GM21529 (cell line): ENCODE measurements at regions not wholly inside any gene's neighbourhood (a gene's known extent, or its start where the extent isn't known, plus 50 kb on each side); places are given as distances from the start of the nearest gene placed in this dataset.
"Not testable (repeated sequence)": the region's sequence is repeated elsewhere in the genome, so short reads cannot be mapped to it uniquely, and the experiment has no call there.

Experiments
- ATAC-seq: cut with Tn5 transposase; IDR thresholded peaks from one replicate; pipeline ENCODE4 v1.9.1; 2021; ENCODE audit not compliant: unreplicated experiment

DNA sequence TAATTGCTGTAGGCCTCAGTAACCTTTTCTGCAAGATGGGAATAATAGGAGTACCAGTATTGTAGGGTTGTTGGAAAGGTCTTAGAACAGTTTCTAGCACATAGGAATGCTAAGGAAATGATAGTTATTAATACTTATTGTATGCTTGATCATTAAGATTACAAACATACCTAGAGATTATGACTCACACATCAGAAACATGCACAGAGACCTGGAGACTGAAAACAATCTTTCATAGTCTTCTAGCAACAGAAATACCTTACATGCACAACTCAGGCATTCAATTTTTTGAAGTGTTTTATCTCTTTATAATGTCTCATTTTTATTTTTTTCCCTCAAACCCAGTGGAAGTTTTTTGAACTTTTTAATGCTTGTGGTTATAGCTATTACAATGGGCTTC, 104.4 kb upstream of the ZBTB20 start:
- ATAC-seq = no peak

GRCh38 chr3:115252679-115253078, 105.6 kb upstream of the ZBTB20 start:
- no peak for ATAC-seq

DNA sequence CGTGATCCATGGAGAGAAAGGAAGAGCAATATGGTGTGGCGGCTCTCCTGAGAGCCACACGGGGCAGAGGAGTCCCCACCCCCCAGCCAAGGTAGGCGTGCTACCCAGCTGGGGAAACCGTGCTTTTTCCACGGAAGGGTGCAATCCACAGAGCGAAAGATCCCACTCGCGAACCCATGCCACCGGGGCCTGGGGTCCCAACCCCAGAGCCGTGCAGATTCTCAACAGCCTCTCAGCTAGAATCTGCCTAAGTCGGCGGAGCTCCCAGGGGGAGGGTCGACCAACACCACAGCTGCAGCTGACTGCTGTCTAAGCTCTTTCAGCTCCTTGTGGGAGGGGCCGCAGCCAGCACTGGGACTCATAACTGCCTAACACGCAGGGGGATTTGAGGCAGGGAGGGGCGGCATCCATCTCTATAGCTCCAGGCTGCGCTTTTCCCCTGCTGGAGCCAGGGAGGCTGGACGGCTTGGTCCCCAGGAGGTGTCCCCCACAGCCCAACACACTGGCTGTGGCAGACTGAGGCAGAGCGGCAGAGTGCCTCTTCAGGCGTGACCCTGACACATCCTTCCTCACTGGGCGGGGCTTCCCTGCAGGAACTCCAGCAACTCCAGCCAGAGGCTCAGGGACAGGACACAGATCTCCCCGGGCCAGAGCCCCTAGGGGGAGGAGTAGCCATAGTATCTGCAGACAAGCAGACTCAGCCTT, 107.6 kb upstream of the ZBTB20 start:
- no peak for ATAC-seq

GRCh38 chr3:115255197-115255585, 108.1 kb upstream of the ZBTB20 start:
- no peak for ATAC-seq

DNA sequence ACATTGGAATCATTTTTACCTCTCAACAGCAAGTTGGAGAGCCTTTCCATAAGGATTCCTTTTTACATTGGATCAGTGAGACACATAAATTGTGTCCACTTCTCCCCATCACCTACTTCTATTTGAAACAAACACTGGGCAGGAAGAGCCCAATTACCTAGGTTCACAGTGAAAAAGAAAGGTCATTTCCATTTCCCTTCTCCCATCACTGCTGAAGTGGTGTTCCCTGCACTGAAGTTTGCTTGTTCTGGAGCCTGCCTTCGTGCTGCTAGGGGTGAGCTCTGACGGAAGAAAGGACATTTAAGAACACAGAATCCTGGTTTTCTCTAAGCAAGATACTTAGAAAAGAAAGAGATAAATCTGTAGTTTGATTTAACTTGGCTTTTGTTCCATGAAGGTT, 123.8 kb upstream of the ZBTB20 start:
- no peak for ATAC-seq

- ATAC-seq = no peak
Measured at GRCh38 chr3:115272036-115272824, 125.1 kb upstream of the ZBTB20 start.

GRCh38 chr3:115275896-115276295, 128.8 kb upstream of the ZBTB20 start:
- no peak for ATAC-seq

GRCh38 chr3:115279939-115280338, 132.9 kb upstream of the ZBTB20 start:
- no peak for ATAC-seq

DNA sequence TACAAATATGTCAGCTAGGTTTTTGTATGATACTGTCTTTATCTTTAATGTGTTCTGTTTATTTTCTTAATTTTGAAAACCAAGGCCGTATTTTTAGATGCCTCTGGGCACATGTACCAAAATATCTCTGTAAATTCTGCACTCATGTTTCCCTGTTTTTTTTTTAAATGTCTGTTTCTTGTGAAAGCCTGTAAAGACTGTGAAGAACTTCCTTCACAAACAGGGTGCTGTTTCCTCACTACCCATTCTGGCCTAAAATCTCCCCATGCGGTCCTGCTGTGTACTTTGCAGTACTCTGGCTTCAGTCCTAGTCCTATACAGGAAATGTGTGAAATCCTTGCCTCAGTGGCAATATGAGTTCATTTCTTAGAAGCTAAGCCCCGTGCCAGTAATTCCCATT, 133.4 kb upstream of the ZBTB20 start:
- no peak for ATAC-seq

GRCh38 chr3:115281697-115282675, 134.9 kb upstream of the ZBTB20 start:
- ATAC-seq = no peak

- ATAC-seq = no peak
Measured at GRCh38 chr3:115284980-115285379, 137.9 kb upstream of the ZBTB20 start.

DNA sequence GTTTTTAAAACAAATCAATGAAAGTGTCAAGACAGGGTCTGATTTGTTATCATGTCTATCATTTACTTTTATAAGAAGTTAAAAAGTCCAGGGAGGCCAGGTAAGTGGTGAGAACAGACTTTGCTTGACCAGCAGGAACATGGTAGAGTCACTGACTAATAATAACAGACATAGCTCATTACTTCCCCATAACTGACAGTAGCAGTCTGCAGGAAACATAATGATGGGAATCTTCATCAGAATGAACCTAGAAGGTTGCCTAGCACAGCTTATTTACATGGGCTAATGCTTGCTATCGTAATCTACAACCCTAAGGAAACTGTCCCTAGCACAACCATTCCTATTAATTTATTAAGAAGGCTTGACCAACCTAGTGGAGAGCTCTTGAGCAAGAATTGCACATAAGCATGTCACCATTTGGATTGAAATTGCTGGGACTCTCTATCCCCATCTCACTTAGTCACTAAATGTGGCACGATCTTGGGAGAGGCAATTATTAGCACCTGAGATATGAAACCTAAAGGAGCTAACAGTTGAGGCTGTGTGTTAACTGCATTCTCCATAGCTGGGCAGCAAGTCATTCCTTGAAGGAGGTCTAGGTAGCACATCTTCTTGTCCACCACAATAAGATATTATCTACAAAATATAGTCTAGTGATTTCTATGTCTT, 139.6 kb upstream of the ZBTB20 start:
- no peak for ATAC-seq

GRCh38 chr3:115287198-115287597, 140.1 kb upstream of the ZBTB20 start:
- ATAC-seq = no peak

DNA sequence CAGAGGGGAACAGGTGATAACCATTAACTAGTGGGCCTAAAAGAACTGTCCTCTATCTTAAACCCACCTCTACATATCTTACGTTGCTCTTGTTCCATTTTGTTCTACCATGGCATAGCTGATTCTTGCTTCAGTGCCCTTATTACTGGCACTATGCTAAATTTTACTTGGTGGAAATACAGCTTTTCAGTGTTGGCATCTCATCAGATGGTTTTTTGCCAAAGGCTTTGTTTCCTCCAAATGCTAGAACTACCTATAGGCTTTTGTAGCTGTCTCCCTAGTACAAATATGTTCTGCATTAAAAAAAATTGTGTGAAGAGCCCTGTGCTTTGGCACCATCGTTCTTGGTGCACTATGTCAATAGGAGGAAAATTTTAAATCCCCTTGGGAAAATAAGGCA, 145.0 kb upstream of the ZBTB20 start:
- no peak for ATAC-seq

GRCh38 chr3:115292677-115293165, 145.6 kb upstream of the ZBTB20 start:
- no peak for ATAC-seq

- no peak for ATAC-seq
Measured at GRCh38 chr3:115293321-115293720, 146.2 kb upstream of the ZBTB20 start.

GRCh38 chr3:115301364-115301860, 154.3 kb upstream of the ZBTB20 start:
- ATAC-seq = no peak

DNA sequence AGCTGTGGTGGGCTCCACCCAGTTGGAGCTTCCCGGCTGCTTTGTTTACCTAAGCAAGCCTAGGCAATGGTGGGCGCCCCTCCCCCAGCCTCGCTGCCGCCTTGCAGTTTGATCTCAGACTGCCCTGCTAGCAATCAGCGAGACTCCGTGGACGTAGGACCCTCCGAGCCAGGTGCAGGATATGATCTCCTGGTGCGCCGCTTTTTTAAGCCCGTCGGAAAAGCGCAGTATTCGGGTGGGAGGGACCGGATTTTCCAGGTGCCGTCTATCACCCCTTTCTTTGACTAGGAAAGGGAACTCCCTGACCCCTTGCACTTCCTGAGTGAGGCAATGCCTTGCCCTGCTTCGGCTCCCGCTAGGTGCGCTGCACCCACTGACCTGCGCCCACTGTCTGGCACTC, 170.9 kb upstream of the ZBTB20 start:
- ATAC-seq = not testable (repeated sequence)

DNA sequence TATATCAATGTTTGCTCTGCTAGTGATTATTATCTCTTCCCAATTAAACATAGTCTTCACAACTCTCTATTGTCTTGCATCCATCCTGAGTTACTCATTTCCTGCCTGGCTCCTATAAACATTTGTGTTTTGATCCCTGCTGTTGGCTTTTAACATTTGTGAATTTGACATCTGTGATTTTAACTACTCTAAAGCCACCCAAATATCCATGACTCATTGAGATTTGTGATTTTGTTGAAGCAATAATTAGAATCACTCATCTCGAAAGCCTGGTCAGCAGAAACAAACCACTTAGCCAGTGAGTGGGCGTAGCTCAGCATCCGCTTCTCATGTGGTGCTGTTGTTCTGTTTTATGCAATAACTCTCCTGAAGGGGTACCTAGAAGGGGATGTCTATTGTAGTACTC, 174.3 kb upstream of the ZBTB20 start:
- no peak for ATAC-seq

- no peak for ATAC-seq
Measured at GRCh38 chr3:115322901-115323300, 175.8 kb upstream of the ZBTB20 start.
